Activated CD8-positive, alpha-beta memory T cell treated with anti-CD3 and anti-CD28 coated beads, Interleukin-2, amount 10 ng/mL, durations not matched to agents 7 days and 5 days (primary cell): ENCODE measurements at regions not wholly inside any gene's neighbourhood (a gene's known extent, or its start where the extent isn't known, plus 50 kb on each side); places are given as distances from the start of the nearest gene placed in this dataset.

Source experiments
- ATAC-seq: fragments of 150-1000 bp; cut with Tn5 transposase; one replicate; pipeline ENCODE4 v1.10.0; 2021; ENCODE audit warnings: moderate library complexity
- CTCF ChIA-PET: fragments of 350-600 bp; sonication (Branson Sonifier 250); formaldehyde crosslinking; loops from one replicate; lab custom pipeline; 2021; ENCODE audit warnings: antibody characterized with exemption; lab: Charles Lee
- DNase-seq: peaks from one replicate; pipeline ENCODE4 v3.0.0-alpha.2; 2020
- H3K27ac Mint-ChIP-seq: one replicate; pipeline ENCODE4 v1.8.0; 2021; ENCODE audit warnings: mild to moderate bottlenecking, mixed read lengths
- H3K27me3 Mint-ChIP-seq: one replicate; pipeline ENCODE4 v1.8.0; 2021; ENCODE audit warnings: mixed read lengths
- H3K36me3 Mint-ChIP-seq: one replicate; pipeline ENCODE4 v1.8.0; 2021; ENCODE audit warnings: mild to moderate bottlenecking, mixed read lengths
- H3K4me1 Mint-ChIP-seq: one replicate; pipeline ENCODE4 v1.8.0; 2021; ENCODE audit warnings: mixed read lengths
- H3K4me3 Mint-ChIP-seq: one replicate; pipeline ENCODE4 v1.8.0; 2021; ENCODE audit warnings: mild to moderate bottlenecking, moderate library complexity, mixed read lengths
- H3K9me3 Mint-ChIP-seq: one replicate; pipeline ENCODE4 v1.8.0; 2022; ENCODE audit warnings: low read depth, mixed read lengths

DNA sequence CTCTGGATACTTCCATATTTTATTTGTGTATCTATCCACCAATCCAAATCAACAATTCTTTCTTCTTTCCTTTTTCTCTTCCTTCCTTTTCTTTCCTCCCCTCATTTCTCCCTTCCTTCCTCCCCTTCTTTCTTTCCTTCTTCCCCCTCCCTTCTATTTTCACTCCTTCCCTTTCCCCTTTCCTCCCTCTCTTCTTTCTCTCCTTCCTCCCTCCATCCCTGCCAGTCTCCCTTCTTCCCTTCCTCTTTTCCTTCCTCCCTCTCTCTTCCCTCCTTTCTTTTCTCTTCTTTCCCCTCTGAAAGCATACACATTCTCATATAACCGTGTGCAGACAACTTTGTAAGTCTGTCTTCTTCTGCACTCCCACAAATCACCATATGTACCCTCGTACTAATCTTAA lies 382.3 kb upstream of the MAF start:
- DNase-seq = no peak
- Mint-ChIP-seq H3K4me1 (no peaks in the 10 kb centered on the region), H3K27ac (no peak overlapping the region), H3K9me3 (no peaks in the 10 kb centered on the region), H3K4me3 (no peak overlapping the region), H3K27me3 (peaks cover 2% of the 10 kb centered on the region), H3K36me3 (no peaks in the 10 kb centered on the region)
- CTCF ChIA-PET = no interaction called here
- no peak for ATAC-seq

DNA sequence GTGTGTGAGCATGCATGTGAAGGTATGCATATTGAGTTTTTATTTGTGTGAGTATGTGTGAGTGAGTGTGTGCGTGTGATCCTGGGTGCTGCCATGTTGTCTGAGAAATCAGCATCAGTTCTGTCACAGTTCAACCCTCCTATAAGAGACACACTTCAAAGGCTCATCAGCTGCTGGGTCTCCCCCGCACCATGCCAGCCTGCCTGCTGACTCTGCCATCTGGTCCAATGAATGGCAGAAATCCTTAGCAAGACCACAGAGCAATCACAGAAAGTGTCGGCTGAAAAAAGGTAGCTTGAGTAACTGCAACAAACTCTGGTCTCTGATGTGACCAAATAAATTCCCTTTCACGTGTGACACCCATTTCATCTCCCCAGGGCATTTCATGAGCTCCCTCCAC lies 381.8 kb upstream of the MAF start:
- Mint-ChIP-seq H3K4me1 (no peaks in the 10 kb centered on the region), H3K27ac (no peak overlapping the region), H3K4me3 (no peak overlapping the region), H3K9me3 (no peaks in the 10 kb centered on the region), H3K36me3 (no peaks in the 10 kb centered on the region), H3K27me3 (peaks cover 3% of the 10 kb centered on the region)
- CTCF ChIA-PET = no interaction called here
- DNase-seq (no peak), ATAC-seq (no peak)

DNA sequence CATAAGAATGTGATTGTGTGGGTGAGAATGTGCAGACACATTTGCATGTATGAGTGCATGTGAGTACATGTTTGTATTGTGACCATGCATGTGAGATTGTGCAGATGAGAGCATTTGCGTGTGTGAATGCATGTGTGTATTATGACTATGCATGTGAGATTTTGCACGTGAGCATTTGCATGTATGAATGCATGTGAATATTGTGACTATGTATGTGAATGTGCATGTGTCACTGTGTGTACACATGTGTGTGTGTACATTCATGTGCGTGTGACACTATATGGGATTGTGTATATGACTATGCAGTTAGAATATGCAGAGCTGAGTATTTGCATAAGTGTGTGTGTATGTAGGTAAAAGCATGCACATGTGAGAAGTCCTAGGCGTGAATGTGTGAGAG lies 381.3 kb upstream of the MAF start:
- no peaks in the 10 kb centered on the region for H3K4me1 Mint-ChIP-seq
- no peak overlapping the region for H3K27ac Mint-ChIP-seq
- H3K9me3 Mint-ChIP-seq = no peaks in the 10 kb centered on the region
- no peak for DNase-seq
- H3K4me3 Mint-ChIP-seq = no peak overlapping the region
- peaks cover 3% of the 10 kb centered on the region for H3K27me3 Mint-ChIP-seq
- CTCF ChIA-PET = no interaction called here
- no peaks in the 10 kb centered on the region for H3K36me3 Mint-ChIP-seq
- ATAC-seq = no peak

DNA sequence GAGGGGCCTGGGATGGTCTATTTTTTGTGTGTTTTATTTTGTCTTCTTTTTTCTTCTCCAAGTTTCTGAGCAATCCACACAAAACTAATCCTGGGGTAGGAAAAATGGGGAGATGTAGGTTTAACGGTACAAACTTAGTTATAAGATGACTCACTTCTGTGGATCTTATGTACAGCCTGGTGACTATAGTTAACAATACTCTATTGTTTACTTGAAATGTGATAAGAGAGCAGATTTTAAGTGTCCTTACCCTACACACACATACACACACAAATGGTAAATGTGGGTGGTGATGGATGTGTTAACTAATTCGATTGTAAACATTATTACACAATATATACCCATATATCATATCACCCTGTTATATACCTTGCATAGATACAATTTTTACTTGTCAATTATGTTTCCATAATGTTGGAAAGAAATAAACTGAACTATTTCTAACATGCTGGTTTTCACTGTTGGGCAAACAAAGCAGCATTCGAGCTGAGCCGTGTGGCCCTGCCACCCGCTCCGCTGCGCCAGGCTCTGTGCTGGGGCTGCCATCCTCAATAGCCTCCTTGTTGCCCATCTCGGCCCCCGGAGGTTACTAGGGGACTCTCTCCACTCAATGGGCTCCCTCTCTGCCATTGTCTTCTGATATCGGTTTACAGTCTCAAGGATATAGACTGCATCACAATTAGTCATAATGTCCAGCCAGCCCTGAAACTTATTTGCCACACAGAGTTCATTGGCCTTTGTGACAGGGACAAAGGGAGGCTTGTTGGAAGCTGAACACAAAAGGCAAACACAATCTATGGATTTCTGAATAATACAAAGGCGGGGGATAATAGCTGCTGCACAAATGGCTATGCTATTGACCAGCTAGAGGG lies 380.3 kb upstream of the MAF start:
- no peak overlapping the region for H3K27ac Mint-ChIP-seq
- H3K4me1 Mint-ChIP-seq = no peaks in the 10 kb centered on the region
- H3K9me3 Mint-ChIP-seq = no peaks in the 10 kb centered on the region
- no peaks in the 10 kb centered on the region for H3K36me3 Mint-ChIP-seq
- ATAC-seq (no peak), DNase-seq (no peak)
- peaks cover 3% of the 10 kb centered on the region for H3K27me3 Mint-ChIP-seq
- CTCF ChIA-PET = no interaction called here
- H3K4me3 Mint-ChIP-seq = no peak overlapping the region

DNA sequence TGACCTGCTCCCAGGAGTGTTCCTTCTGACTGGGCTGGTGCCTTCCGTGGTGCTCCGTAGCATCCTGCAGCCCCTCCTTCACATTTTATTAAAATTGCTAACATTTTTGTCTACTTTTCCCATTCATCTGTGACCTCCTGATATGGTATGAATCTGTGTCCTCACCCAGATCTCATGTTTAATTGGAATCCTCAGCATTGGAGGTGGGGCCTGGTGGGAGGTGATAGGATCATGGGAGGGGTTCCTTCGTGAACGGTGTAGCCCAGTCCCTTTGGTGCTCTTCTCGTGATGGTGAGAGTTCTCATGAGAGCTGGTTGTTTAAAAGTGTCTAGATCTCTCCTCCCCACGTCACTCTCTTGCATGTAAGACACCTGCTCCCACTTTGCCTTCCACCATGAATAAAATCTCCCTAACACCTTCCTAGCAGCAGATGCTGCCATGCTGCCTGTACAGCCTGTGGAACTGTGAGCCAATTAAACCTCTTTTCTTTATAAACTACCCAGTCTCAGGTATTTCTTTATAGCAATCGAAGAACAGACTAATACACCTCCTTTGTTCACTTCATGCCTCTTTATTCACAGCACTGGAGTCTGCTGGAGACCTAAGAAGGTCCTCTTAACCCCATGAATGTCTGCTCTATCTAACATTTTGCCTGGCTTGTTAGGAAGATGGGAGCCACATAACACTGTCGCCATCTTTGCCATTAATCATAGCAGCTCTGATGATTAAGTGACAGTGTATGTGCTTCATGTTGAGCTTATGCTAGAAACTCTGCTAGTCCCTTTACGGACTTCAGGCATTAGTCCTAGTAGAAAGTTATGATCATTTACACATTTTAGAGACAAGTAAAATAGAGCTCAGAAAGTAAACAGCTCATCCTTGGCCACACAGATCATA lies 377.7 kb upstream of the MAF start:
- CTCF ChIA-PET = no interaction called here
- H3K9me3 Mint-ChIP-seq = no peaks in the 10 kb centered on the region
- no peak for ATAC-seq
- H3K27me3 Mint-ChIP-seq = peaks cover 3% of the 10 kb centered on the region
- no peak overlapping the region for H3K27ac Mint-ChIP-seq
- H3K36me3 Mint-ChIP-seq = no peaks in the 10 kb centered on the region
- H3K4me3 Mint-ChIP-seq = no peak overlapping the region
- no peak for DNase-seq
- no peaks in the 10 kb centered on the region for H3K4me1 Mint-ChIP-seq

DNA sequence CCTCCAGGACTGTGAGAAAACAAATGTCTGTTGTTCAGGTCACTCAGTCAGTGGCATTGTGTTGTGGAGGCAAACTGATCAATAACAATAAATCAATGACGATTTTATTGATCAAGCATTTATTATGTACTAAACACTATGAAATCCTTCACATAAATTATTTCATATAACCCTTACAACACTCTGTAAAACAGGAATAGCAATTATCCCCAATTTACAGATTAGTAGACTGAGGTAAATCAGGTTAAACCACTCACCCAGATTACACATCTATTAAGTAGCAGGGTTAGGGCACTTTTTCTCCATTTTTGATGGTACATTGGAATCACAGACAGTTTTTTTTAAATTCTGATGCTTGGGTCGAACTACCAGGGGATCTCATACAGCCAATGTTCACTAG lies 372.8 kb upstream of the MAF start:
- no peak overlapping the region for H3K4me3 Mint-ChIP-seq
- no peaks in the 10 kb centered on the region for H3K36me3 Mint-ChIP-seq
- no peaks in the 10 kb centered on the region for H3K4me1 Mint-ChIP-seq
- CTCF ChIA-PET = no interaction called here
- no peak for DNase-seq
- H3K27me3 Mint-ChIP-seq = peaks cover 3% of the 10 kb centered on the region
- no peak overlapping the region for H3K27ac Mint-ChIP-seq
- no peaks in the 10 kb centered on the region for H3K9me3 Mint-ChIP-seq
- ATAC-seq = no peak

DNA sequence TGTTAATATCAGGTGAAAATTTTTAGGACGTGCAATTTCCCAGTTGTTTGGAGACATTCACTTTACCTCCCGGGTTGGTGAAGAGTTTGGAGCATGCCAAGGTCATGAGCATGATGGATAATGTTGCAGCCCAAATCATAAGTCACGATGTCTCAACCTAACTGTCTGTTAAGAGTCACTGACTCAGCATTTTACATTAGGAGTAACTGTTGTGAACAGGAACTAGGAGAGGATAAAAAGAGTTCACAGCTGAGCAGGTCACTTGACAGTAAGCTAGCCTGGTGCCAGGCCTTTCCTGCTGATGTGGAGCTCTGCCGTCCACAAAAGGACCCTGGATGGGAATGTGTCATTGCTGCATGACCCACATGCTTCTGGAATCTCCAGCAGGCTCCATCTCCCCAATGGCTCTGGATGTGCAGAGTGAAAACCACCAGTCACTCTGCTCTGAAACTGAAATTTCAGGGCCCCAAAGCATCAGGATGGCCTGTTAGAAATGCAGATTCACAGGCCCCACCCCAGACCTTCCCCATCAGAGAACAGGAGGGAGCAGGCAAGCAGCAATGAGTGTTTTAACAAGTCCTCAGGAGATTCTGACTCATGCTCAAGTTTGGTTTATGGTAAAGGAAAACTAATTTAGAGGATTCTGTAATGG lies 371.6 kb upstream of the MAF start:
- no peak for DNase-seq
- H3K27ac Mint-ChIP-seq = no peak overlapping the region
- no peaks in the 10 kb centered on the region for H3K36me3 Mint-ChIP-seq
- no peaks in the 10 kb centered on the region for H3K9me3 Mint-ChIP-seq
- H3K4me3 Mint-ChIP-seq = no peak overlapping the region
- H3K27me3 Mint-ChIP-seq = no peaks in the 10 kb centered on the region
- CTCF ChIA-PET = no interaction called here
- no peaks in the 10 kb centered on the region for H3K4me1 Mint-ChIP-seq
- ATAC-seq = no peak

DNA sequence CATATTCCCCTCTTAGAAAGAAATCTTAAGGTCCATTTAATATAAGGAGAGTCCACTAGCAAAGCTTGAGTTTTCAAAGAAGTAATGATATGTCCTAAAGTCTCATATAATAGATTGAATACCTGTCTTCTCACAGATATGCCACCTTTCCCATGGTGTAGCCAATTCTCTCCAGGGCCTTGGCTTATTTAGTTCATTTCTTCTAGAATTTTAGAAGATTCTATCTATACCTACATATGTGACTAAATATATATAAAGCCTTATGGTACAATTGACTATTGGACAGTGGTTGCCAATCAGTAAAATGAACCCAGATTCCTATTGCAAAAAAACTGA lies 370.7 kb upstream of the MAF start:
- no peaks in the 10 kb centered on the region for H3K4me1 Mint-ChIP-seq
- H3K27ac Mint-ChIP-seq = no peak overlapping the region
- no peaks in the 10 kb centered on the region for H3K9me3 Mint-ChIP-seq
- DNase-seq (no peak), ATAC-seq (no peak)
- H3K27me3 Mint-ChIP-seq = no peaks in the 10 kb centered on the region
- no peaks in the 10 kb centered on the region for H3K36me3 Mint-ChIP-seq
- H3K4me3 Mint-ChIP-seq = no peak overlapping the region
- CTCF ChIA-PET = no interaction called here

DNA sequence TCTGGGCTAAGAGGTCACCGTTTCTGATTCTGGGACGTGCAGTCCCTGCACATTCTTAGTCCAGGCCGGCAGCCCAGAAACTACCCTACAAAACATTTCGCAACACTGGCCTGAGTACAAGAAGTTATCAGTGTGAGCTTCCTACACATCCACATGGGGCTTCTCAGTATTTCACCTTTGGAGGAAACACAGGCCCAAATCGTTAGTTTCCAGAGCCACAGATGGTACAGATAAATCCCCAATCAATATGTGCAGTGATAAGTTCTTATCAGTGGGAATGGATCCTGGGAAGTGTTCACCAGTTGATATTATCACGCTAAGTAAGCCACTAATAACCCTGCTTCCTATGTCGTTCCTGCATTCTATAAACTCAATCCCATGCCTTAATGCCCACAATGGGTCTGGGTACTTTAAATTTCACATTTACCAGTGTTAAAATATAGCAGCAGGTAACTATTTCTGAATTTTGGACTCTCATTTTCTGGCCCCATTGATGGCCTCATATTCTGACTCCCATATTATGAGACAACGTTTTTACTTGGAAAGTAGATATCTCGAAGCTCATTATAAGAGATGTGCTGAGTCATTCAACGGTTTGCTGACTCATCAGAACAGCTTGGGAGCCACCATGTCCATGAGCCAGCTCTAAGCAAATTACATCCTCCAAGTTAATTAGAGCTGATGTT lies 370.2 kb upstream of the MAF start:
- H3K4me1 Mint-ChIP-seq = no peaks in the 10 kb centered on the region
- no peaks in the 10 kb centered on the region for H3K27me3 Mint-ChIP-seq
- no peaks in the 10 kb centered on the region for H3K9me3 Mint-ChIP-seq
- ATAC-seq (no peak), DNase-seq (no peak)
- no peaks in the 10 kb centered on the region for H3K36me3 Mint-ChIP-seq
- CTCF ChIA-PET = no interaction called here
- H3K27ac Mint-ChIP-seq = no peak overlapping the region
- no peak overlapping the region for H3K4me3 Mint-ChIP-seq

DNA sequence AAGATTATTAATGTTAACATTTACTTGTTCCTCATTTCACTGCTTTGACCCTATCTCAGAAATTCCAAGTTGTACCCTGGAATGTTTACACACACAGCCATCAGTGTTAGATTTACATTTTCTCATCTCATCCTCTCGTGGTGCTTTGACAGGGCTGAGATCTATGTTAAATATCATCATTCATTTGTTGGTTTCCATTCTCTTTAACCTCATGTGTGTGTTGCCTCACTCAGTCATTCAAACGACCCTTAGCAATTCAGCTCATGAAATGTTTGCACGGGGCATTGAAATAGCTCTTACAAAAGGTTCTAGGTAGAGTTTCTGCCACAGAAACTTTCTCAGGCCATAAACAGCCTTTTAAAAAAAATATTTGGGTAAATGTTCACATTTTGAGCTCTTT lies 369.6 kb upstream of the MAF start:
- CTCF ChIA-PET = no interaction called here
- ATAC-seq (no peak), DNase-seq (no peak)
- Mint-ChIP-seq H3K27me3 (no peaks in the 10 kb centered on the region), H3K36me3 (no peaks in the 10 kb centered on the region), H3K4me1 (no peaks in the 10 kb centered on the region), H3K27ac (no peak overlapping the region), H3K9me3 (no peaks in the 10 kb centered on the region), H3K4me3 (no peak overlapping the region)

DNA sequence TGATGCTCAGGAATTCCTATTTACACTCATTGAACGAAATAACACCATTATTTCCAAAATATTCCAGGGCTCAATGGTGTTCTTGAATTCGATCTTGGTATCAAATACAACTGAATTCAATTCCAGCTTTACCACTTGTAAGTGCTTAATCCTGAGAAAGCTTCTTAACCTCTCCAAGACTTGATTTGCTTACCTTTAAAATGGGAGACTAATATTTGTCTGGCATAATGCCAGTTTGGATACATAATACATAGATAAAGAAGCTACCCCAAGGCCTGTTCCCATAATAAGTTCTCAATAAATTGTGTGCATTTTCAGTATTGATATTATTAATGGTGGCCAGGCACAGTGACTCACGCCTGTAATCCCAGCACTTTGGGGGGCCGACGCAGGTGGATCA lies 368.9 kb upstream of the MAF start:
- Mint-ChIP-seq H3K27ac (no peak overlapping the region), H3K4me1 (no peaks in the 10 kb centered on the region), H3K36me3 (no peaks in the 10 kb centered on the region), H3K9me3 (no peaks in the 10 kb centered on the region), H3K4me3 (no peak overlapping the region), H3K27me3 (peaks cover 2% of the 10 kb centered on the region)
- DNase-seq (no peak), ATAC-seq (no peak)
- CTCF ChIA-PET = no interaction called here

DNA sequence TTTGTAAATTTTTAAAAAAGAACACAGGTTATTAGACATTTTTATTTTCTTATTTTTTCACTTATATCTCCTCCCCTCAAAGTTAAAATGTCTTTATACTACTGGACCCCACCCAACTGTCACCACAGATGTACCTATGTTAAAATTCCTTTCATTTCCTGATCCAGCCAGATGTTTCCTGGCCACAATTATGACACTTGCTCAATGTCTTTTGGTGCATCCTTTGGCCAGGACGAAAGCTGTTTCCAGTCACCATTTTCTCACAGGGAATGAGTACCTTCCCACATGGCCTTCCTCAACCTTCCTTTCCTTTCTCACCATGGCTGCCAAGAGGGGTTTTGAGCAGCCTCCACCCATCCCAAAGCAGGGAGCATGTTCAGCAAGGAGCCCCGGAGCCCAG lies 365.7 kb upstream of the MAF start:
- ATAC-seq (no peak), DNase-seq (no peak)
- no peaks in the 10 kb centered on the region for H3K36me3 Mint-ChIP-seq
- CTCF ChIA-PET = no interaction called here
- H3K4me3 Mint-ChIP-seq = no peak overlapping the region
- peaks cover 4% of the 10 kb centered on the region for H3K27me3 Mint-ChIP-seq
- H3K9me3 Mint-ChIP-seq = peaks cover under 1% of the 10 kb centered on the region
- no peak overlapping the region for H3K27ac Mint-ChIP-seq
- no peaks in the 10 kb centered on the region for H3K4me1 Mint-ChIP-seq

DNA sequence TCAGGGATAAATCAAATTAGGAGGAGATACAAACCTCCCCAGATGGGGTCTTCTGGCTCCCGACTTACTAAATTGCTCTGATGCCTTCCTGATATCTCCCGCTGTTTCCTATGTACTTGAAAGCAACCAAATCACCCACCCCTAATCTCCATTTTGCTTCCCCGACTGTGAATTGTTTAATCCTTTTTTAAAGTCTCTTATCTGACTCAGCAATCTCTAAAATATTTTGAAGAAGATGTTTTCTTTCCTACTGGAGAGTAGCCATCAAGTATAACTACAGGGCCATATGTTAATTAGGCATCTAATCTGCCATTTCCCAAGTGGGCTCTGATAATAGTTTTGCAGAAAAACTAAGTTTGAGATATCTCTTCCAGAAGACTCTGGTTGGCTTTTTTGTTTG lies 365.2 kb upstream of the MAF start:
- H3K9me3 Mint-ChIP-seq = peaks cover 4% of the 10 kb centered on the region
- no peak overlapping the region for H3K27ac Mint-ChIP-seq
- no peak overlapping the region for H3K4me3 Mint-ChIP-seq
- H3K4me1 Mint-ChIP-seq = no peaks in the 10 kb centered on the region
- ATAC-seq (no peak), DNase-seq (no peak)
- CTCF ChIA-PET = no interaction called here
- H3K36me3 Mint-ChIP-seq = no peaks in the 10 kb centered on the region
- peaks cover 4% of the 10 kb centered on the region for H3K27me3 Mint-ChIP-seq
